Tibial artery (tissue), 4 donors: ENCODE measurements at regions not wholly inside any gene's neighbourhood (a gene's known extent, or its start where the extent isn't known, plus 50 kb on each side); places are given as distances from the start of the nearest gene placed in this dataset.

Source experiments
- DNase-seq, 2 donors: peaks; one replicate each; pipeline ENCODE4 v3.0.0-alpha.2; 2019
- H3K27ac ChIP-seq, 2 donors: fragments of 200-600 bp; sonication (generic) in 1 of 2; 1 replicate in 1 of 2; 2 replicates in 1 of 2; pipeline ENCODE4 v1.5.1; 2018 to 2019; ENCODE audit warnings: mild to moderate bottlenecking in 1 of 2
- H3K27me3 ChIP-seq, 2 donors: fragments of 200-600 bp; sonication (generic) in 1 of 2; one replicate each; pipeline versions ENCODE4 v1.5.1 to v1.6.0; 2016 to 2019
- H3K36me3 ChIP-seq, 3 donors: fragments of 200-600 bp; sonication (generic) in 2 of 3; one replicate each; pipeline ENCODE4 v1.5.1; 2016 to 2019; ENCODE audit warnings: mild to moderate bottlenecking in 2 of 3
- H3K4me1 ChIP-seq, 4 donors: fragments of 200-600 bp; sonication (generic) in 2 of 4; 1 replicate in 3 of 4; 2 replicates in 1 of 4; pipeline ENCODE4 v1.5.1; 2016 to 2019
- H3K4me3 ChIP-seq, 2 donors: fragments of 200-600 bp; sonication (generic) in 1 of 2; 1 replicate in 1 of 2; 2 replicates in 1 of 2; pipeline ENCODE4 v1.5.1; 2018 to 2019; ENCODE audit warnings: mild to moderate bottlenecking in 2 of 2
- H3K9me3 ChIP-seq, 3 donors: fragments of 200-600 bp; sonication (generic) in 1 of 3; one replicate each; pipeline ENCODE4 v1.5.1; 2016 to 2019
- intact Hi-C: fragments of 100-400 bp; cut with DNase I; formaldehyde crosslinking; loops from one replicate; pipeline ENCODE4 v1.15.0; 2023; ENCODE audit warnings: low total_unique reads
- TF ChIP-seq, protein P1 (sequence below), 2 experiments: fragments of 200-600 bp in 1 of 2; fragments of 450-650 bp in 1 of 2; IDR thresholded peaks; one replicate each; pipeline ENCODE4 v1.5.1; 2017 to 2019; ENCODE audit warnings: antibody characterized with exemption in 2 of 2, mild to moderate bottlenecking in 1 of 2, moderate library complexity in 1 of 2

DNA sequence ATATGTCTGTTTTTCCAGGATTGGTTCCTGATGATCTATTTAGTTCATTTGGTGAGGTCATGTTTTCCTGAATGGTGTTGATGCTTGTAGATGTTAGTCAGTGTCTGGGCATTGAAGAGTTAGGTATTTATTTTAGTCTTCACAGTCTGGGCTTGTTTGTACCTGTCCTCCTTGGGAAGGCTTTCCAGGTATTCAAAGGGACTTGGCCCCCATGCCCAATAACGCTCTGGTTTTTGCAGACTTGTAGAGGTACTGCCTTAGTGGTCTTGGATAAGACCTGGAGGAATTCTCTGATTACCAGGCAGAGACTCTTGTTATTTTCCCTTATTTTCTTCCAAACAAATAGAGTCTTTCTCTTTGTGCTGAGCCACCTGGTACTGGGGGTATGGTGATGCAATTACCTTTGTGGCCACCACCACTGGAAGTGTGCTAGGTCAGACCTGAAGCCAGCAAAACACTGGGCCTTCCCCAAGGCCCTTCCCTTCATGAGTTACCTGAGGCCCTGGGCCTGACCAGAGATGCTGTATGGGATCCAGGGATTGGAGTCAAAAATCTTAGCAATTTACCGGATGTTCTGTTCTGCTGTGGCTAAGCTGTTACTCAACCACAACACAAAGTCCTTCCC, 63.3 kb upstream of the RXFP1 start:
- H3K9me3 ChIP-seq, result no peaks in the 10 kb centered on the region
- intact Hi-C loops, result no loop called here
- H3K4me1 ChIP-seq, result no peaks in the 10 kb centered on the region
- DNase-seq, result no peak
- TF ChIP-seq, protein P1, sequence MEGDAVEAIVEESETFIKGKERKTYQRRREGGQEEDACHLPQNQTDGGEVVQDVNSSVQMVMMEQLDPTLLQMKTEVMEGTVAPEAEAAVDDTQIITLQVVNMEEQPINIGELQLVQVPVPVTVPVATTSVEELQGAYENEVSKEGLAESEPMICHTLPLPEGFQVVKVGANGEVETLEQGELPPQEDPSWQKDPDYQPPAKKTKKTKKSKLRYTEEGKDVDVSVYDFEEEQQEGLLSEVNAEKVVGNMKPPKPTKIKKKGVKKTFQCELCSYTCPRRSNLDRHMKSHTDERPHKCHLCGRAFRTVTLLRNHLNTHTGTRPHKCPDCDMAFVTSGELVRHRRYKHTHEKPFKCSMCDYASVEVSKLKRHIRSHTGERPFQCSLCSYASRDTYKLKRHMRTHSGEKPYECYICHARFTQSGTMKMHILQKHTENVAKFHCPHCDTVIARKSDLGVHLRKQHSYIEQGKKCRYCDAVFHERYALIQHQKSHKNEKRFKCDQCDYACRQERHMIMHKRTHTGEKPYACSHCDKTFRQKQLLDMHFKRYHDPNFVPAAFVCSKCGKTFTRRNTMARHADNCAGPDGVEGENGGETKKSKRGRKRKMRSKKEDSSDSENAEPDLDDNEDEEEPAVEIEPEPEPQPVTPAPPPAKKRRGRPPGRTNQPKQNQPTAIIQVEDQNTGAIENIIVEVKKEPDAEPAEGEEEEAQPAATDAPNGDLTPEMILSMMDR (IDR thresholded peaks at IDR 0.05), result no peak
- H3K36me3 ChIP-seq, result no peaks in the 10 kb centered on the region
- no peak overlapping the region for H3K27ac ChIP-seq
- no peaks in the 10 kb centered on the region for H3K27me3 ChIP-seq
- no peak overlapping the region for H3K4me3 ChIP-seq

DNA sequence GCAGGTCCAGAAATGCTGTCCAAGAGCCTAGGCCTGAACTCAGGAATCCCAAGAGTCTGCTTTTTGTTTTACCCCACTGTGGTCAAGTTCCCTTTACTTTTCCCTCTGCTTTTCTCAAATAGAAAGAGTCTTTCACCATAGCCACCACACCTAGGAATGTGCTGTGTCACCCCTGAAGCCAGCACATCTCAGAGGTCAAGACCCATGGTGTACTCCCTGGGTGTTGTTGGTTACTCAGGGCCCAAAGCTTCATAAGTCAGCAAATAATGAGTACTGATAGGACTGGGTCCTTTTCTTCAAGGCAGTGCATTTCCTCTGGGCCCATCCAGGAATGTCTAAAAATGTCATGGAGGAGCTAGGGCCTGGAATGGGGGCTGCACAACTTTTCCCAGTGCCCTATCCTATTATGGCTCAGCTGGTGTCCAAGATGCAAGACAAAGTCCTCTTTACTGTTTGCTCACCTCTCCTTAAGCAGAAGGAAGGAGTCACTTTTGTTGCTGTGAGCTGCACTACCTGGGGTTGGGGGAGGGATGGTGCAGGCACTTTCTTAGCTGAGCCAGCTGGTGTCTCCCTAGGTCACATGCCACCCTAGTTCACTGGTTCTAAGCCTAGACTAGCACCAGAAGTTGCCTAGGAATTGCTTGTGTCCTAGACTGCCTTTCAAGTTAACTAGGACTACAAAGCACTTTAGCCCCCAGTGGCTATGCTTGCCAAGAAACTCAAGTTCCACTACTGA, 62.4 kb upstream of the RXFP1 start:
- Histone ChIP-seq H3K27me3 (no peaks in the 10 kb centered on the region), H3K27ac (no peak overlapping the region), H3K4me3 (no peak overlapping the region), H3K9me3 (no peaks in the 10 kb centered on the region), H3K4me1 (no peaks in the 10 kb centered on the region), H3K36me3 (no peaks in the 10 kb centered on the region)
- intact Hi-C loops, result no loop called here
- TF ChIP-seq, protein P1 (IDR thresholded peaks at IDR 0.05), result no peak
- DNase-seq, result no peak

DNA sequence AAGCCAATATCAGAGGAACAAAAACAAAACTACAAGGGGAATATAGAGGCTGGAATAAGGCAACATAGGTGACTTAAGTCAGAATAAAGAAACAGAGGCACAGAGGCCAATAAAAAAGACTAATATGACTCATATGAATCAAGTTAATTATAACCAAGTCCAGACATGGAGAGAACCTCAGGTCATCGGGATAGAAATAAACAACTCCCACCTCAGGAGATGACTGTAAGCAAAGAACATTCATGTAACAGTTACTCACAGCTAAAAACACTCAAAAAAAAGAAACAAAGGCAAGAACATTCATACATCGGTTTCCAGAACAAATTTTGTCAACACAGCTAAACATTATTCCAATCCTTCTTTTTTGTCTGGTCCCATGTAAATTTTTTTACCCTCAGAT, 60.3 kb upstream of the RXFP1 start:
- H3K27ac ChIP-seq, result no peak overlapping the region
- TF ChIP-seq, protein P1 (IDR thresholded peaks at IDR 0.05), result no peak
- no peak overlapping the region for H3K4me3 ChIP-seq
- H3K36me3 ChIP-seq, result no peaks in the 10 kb centered on the region
- DNase-seq, result no peak
- no peaks in the 10 kb centered on the region for H3K4me1 ChIP-seq
- no peaks in the 10 kb centered on the region for H3K9me3 ChIP-seq
- no peaks in the 10 kb centered on the region for H3K27me3 ChIP-seq
- intact Hi-C loops, result no loop called here

DNA sequence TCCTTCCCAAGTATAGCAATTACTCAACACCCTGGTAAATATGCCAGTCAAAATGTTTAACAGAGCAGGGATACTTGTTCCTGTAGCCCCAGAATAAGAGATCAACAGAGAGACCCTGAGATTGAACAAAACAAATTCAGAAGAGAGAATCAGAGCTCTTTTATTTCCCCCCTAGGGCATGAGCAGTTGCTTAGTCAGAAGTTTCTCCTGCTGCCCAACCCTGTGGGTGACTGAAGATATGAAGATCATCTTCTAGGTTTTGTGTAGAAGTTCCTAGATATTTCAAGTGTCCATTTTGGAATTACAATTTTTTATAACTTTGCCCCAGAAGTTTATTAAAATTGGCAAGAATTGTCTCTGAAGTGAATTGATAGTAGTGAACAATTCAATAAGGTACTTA, 59.1 kb upstream of the RXFP1 start:
- intact Hi-C loops, result no loop called here
- Histone ChIP-seq H3K27ac (no peak overlapping the region), H3K9me3 (no peaks in the 10 kb centered on the region), H3K4me3 (no peak overlapping the region), H3K27me3 (no peaks in the 10 kb centered on the region), H3K4me1 (no peaks in the 10 kb centered on the region), H3K36me3 (no peaks in the 10 kb centered on the region)
- no peak for DNase-seq
- TF ChIP-seq, protein P1 (IDR thresholded peaks at IDR 0.05), result no peak
